ENCODE measurements at regions not wholly inside any gene's neighbourhood (a gene's known extent, or its start where the extent isn't known, plus 50 kb on each side); places are given as distances from the start of the nearest gene placed in this dataset.
A peak's percentile ranks its signal among the peaks of the same experiment; 100 is the strongest.

DNA sequence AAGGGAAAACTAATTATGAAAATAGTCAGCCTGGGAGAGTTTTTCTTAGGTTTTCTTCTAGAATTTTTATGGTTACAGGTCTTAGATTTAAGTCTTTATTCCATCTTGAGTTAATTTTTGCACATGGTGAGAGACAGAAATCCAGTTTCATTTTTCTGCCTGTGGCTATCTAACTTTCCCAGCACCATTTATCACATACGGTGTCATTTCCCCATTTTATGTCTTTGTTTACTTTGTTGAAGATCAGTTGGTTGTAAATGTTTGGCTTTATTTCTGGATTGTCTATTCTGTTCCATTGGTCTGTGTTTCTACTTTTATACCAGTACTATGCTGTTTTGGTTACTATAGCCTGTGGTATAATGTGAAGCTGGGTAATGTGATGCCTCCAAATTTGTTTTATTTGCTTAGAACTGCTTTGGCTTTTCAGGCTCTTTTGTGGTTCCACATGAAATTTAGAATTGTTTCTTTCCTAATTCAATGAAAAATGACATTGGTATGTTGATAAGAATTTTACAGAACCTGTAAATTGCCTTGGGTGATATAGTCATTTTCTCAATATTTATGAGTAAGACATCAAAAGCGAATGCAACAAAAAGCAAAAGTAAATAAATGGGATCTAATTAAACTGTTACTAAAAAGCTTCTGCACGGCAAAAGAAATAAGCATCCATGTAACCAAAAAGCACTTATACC lies 146.1 kb upstream of the NOL4 start:
- Histone ChIP-seq H3K27me3 (no peaks in the 10 kb centered on the region), H3K4me1 (no peaks in the 10 kb centered on the region), H3K36me3 (no peaks in the 10 kb centered on the region), H3K4me3 (no peak overlapping the region), H3K27ac (no peak overlapping the region), H3K9me3 (no peaks in the 10 kb centered on the region)
- TF ChIP-seq, protein P1, sequence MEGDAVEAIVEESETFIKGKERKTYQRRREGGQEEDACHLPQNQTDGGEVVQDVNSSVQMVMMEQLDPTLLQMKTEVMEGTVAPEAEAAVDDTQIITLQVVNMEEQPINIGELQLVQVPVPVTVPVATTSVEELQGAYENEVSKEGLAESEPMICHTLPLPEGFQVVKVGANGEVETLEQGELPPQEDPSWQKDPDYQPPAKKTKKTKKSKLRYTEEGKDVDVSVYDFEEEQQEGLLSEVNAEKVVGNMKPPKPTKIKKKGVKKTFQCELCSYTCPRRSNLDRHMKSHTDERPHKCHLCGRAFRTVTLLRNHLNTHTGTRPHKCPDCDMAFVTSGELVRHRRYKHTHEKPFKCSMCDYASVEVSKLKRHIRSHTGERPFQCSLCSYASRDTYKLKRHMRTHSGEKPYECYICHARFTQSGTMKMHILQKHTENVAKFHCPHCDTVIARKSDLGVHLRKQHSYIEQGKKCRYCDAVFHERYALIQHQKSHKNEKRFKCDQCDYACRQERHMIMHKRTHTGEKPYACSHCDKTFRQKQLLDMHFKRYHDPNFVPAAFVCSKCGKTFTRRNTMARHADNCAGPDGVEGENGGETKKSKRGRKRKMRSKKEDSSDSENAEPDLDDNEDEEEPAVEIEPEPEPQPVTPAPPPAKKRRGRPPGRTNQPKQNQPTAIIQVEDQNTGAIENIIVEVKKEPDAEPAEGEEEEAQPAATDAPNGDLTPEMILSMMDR (IDR thresholded peaks at IDR 0.05), result no peak
- ATAC-seq, result no peak
- intact Hi-C loops (cut with DNase I), result no loop called here
- no peak for DNase-seq

DNA sequence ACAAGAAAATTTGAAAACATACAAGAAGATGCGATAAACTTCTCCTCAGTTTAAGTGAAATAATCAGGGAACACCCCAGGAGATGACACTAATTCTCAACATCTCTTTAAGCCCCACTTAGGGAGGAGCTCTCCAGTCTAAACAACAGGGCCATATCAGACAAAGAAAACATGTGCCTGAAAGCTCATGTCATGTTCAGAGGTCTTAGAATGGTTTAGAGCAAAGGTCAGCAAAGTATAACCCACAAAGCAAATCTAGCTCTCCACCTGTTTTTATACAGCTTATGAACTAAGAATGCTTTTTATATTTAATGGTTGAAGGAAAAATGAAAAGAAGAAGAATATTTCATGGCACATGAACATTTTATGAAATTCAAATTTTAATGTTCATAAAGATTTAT lies 155.6 kb upstream of the NOL4 start:
- no peaks in the 10 kb centered on the region for H3K36me3 ChIP-seq
- no peaks in the 10 kb centered on the region for H3K27me3 ChIP-seq
- no peaks in the 10 kb centered on the region for H3K4me1 ChIP-seq
- ATAC-seq (no peak), DNase-seq (no peak)
- H3K9me3 ChIP-seq, result no peaks in the 10 kb centered on the region
- no peak overlapping the region for H3K4me3 ChIP-seq
- intact Hi-C loops (cut with DNase I), result no loop called here
- no peak overlapping the region for H3K27ac ChIP-seq
- TF ChIP-seq, protein P1 (IDR thresholded peaks at IDR 0.05), result no peak

DNA sequence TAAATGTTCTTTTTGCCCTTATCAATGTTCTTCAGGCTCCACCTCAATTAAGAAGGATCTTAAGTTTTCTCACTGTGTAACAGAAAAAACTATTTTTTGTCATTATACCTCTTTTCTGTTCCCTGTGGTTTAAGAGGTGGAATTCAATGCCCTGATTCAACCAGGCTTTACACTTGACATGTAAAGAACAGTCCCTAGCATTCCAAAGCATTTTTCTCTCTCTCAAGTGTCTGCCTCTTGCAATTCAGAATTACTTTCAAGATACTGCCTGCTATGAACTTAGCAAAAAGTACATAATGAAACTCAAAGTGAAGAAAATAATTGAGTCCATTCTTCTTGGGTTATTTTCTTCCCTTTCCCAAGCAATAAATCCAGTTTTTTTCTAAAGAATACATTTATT lies 160.6 kb upstream of the NOL4 start:
- H3K27ac ChIP-seq, result no peak overlapping the region
- H3K4me1 ChIP-seq, result no peaks in the 10 kb centered on the region
- no peaks in the 10 kb centered on the region for H3K27me3 ChIP-seq
- DNase-seq (no peak), ATAC-seq (peak; percentile 60)
- no peaks in the 10 kb centered on the region for H3K36me3 ChIP-seq
- TF ChIP-seq, protein P1 (IDR thresholded peaks at IDR 0.05), result no peak
- no peak overlapping the region for H3K4me3 ChIP-seq
- no peaks in the 10 kb centered on the region for H3K9me3 ChIP-seq
- intact Hi-C loops (cut with DNase I), result no loop called here

DNA sequence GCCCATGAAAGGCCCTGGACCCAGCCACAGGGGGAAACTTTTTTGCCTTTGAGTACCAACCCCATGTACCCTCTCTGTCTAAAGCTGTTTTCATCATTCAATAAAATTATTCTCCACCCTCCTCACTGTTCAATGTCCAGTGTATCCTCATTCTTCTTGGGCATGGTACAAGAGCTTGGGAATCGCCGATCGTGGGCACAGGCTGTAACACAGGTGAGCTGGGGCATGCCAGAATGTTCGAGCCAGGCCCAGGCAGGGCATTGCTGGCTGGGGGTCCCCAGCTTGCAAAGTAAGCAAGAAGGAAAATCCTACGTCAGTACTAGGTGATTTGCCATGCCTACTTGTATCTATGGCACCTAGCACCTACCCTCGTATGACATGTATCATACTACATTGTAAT lies 162.1 kb upstream of the NOL4 start:
- H3K36me3 ChIP-seq, result no peaks in the 10 kb centered on the region
- TF ChIP-seq, protein P1 (IDR thresholded peaks at IDR 0.05), result no peak
- intact Hi-C loops (cut with DNase I), result no loop called here
- no peak overlapping the region for H3K27ac ChIP-seq
- no peak for DNase-seq
- no peak for ATAC-seq
- no peak overlapping the region for H3K4me3 ChIP-seq
- no peaks in the 10 kb centered on the region for H3K27me3 ChIP-seq
- no peaks in the 10 kb centered on the region for H3K9me3 ChIP-seq
- no peaks in the 10 kb centered on the region for H3K4me1 ChIP-seq

DNA sequence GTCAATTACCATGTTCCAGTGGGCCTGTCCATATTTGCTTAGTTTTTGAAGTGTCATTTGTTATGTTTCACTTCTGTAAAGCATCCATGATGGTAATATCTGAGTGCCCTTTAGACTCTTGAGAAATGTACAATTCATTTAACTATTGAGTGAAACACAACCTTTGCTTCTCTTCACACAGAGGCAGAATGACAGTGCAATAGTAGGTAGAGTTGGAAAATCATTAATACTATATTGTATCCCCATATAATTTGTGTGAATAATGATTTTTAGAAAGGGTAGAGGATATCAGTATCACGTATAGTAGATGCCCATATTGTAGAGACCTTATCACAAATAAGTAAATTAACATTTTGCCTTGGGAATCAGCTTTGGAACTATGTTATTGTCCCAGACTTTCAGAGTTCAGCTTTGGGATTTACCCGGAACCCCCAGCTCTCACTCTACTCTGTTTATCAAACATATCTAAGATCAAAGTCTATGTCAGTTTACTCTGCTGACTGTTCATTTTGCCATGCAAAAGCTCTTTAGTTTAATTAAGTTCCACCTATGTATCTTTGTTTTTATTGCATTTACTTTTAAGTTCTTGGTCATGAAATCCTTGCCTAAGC lies 172.7 kb upstream of the NOL4 start:
- no peaks in the 10 kb centered on the region for H3K9me3 ChIP-seq
- H3K4me3 ChIP-seq, result no peak overlapping the region
- ATAC-seq, result no peak
- no peak overlapping the region for H3K27ac ChIP-seq
- intact Hi-C loops (cut with DNase I), result no loop called here
- H3K27me3 ChIP-seq, result no peaks in the 10 kb centered on the region
- H3K4me1 ChIP-seq, result no peaks in the 10 kb centered on the region
- H3K36me3 ChIP-seq, result no peaks in the 10 kb centered on the region
- DNase-seq, result no peak
- TF ChIP-seq, protein P1 (IDR thresholded peaks at IDR 0.05), result no peak

All from upper lobe of right lung (tissue), 1 donor.